ENCODE measurements at regions not wholly inside any gene's neighbourhood (a gene's known extent, or its start where the extent isn't known, plus 50 kb on each side); places are given as distances from the start of the nearest gene placed in this dataset.

Small RNAs in the stretch of these regions (small RNA-seq; reads per million reads assigned to genes)
- 0 reads per million in 3 donors for gene RNU6-931P
